K562 (cell line): ENCODE measurements at regions not wholly inside any gene's neighbourhood (a gene's known extent, or its start where the extent isn't known, plus 50 kb on each side); places are given as distances from the start of the nearest gene placed in this dataset.

Source experiments
- ATAC-seq: fragments of 200-7000 bp; cut with Tn5 transposase; 3 replicates; pipeline ENCODE4 v1.9.1; 2020; ENCODE audit warnings: moderate library complexity
- BruUV-seq: library from RNA; stranded (reverse); fragments of 400-500 nt; replicated peaks from 2 replicates; lab custom pipeline; 2021; lab: Mats Ljungman, UMichigan
- CTCF ChIA-PET: fragments of 300-600 bp; formaldehyde crosslinking; extraction: SDS; loops from one replicate; lab custom pipeline; 2021; ENCODE audit warnings: low intra/inter-chr PET ratio; lab: Yijun Ruan, JAX
- POLR2A ChIA-PET: fragments of 300-600, 350-650 bp; sonication (Branson Sonifier 250); formaldehyde crosslinking; extraction: SDS; loops from one replicate; lab custom pipeline; 2021; ENCODE audit warnings: antibody characterized with exemption, inconsistent platforms; lab: Yijun Ruan, JAX
- DNase-seq, 4 experiments: peaks; one replicate each; pipeline versions ENCODE4 v3.0.0 to v3.0.0-alpha.2; 2011 to 2018; ENCODE audit warnings: low spot score in 3 of 4, mixed read lengths in 3 of 4; ENCODE audit errors: extremely low read depth in 1 of 4
- FAIRE-seq: peaks from 2 replicates; lab custom pipeline; 2011; peaks lifted over from hg19 to GRCh38; lab: Jason Lieb, UNC
- H2AFZ ChIP-seq: 2 replicates; pipeline ENCODE4 v1.6.0; 2011; ENCODE audit warnings: low read depth, low read length, control low read depth, inconsistent platforms
- H3K27ac ChIP-seq: fragments of 200-600 bp; 3 replicates; pipeline ENCODE4 v1.8.0; 2011; ENCODE audit warnings: low read depth, mild to moderate bottlenecking, control low read depth, inconsistent platforms, low read length, moderate library complexity, mixed read lengths; ENCODE audit errors: extremely low read depth
- H3K27me3 ChIP-seq, 2 experiments: fragments of 300-600 bp in 1 of 2; 2 replicates in 1 of 2; 3 replicates in 1 of 2; pipeline versions ENCODE4 v1.6.0 to v1.8.0; 2011; ENCODE audit warnings: inconsistent platforms in 2 of 2, low read length in 2 of 2, mild to moderate bottlenecking in 1 of 2, mixed read lengths in 1 of 2, moderate library complexity in 1 of 2; ENCODE audit not compliant: control insufficient read depth in 2 of 2, insufficient read depth in 2 of 2
- H3K36me3 ChIP-seq: fragments of 300-600 bp; 3 replicates; pipeline ENCODE4 v1.8.0; 2011; ENCODE audit warnings: mild to moderate bottlenecking, low read length, inconsistent platforms; ENCODE audit not compliant: control insufficient read depth, insufficient read depth
- H3K4me1 ChIP-seq, 2 experiments: fragments of 200-600 bp in 1 of 2; replicated peaks in 1 of 2; 2 replicates in 1 of 2; 3 replicates in 1 of 2; pipeline versions ENCODE4 v1.5.1 to v1.8.0; 2011; ENCODE audit warnings: inconsistent platforms in 2 of 2, low read length in 2 of 2, mild to moderate bottlenecking in 1 of 2, mixed read lengths in 1 of 2, moderate library complexity in 1 of 2; ENCODE audit not compliant: control insufficient read depth in 2 of 2, insufficient read depth in 2 of 2
- H3K4me2 ChIP-seq: 2 replicates; pipeline ENCODE4 v1.6.1; 2011; ENCODE audit warnings: low read length, control low read depth, inconsistent platforms, mixed read lengths; ENCODE audit not compliant: insufficient read depth
- H3K4me3 ChIP-seq: fragments of 200-600 bp; sonication (generic), shearing (Covaris generic); 2 replicates; pipeline ENCODE4 v1.5.1; 2016; ENCODE audit warnings: control low read depth, inconsistent platforms
- H3K79me2 ChIP-seq: fragments of 200-600 bp; 3 replicates; pipeline ENCODE4 v1.8.0; 2011; ENCODE audit warnings: low read length, inconsistent platforms; ENCODE audit not compliant: control insufficient read depth, insufficient read depth
- H3K9ac ChIP-seq, 2 experiments: 2 replicates each; pipeline versions ENCODE4 v1.6.0 to v1.6.1; 2011; ENCODE audit warnings: low read depth in 2 of 2, low read length in 2 of 2, control low read depth in 1 of 2, inconsistent platforms in 1 of 2, mild to moderate bottlenecking in 1 of 2, mixed read lengths in 1 of 2; ENCODE audit not compliant: insufficient read depth in 1 of 2
- H3K9me1 ChIP-seq: one replicate; pipeline ENCODE4 v1.6.0; 2011; ENCODE audit warnings: inconsistent platforms, mild to moderate bottlenecking, low read length, moderate library complexity; ENCODE audit not compliant: control insufficient read depth, insufficient read depth
- H3K9me3 ChIP-seq: replicated peaks from 2 replicates; pipeline ENCODE4 v1.5.1; 2011; ENCODE audit warnings: low read depth, low read length, inconsistent platforms; ENCODE audit not compliant: control insufficient read depth, insufficient read depth
- H4K20me1 ChIP-seq: replicated peaks from 2 replicates; pipeline ENCODE4 v1.6.1; 2011; ENCODE audit warnings: low read length, inconsistent platforms, mixed read lengths; ENCODE audit not compliant: control insufficient read depth, insufficient read depth
- ARID2 ChIP-seq: fragments of 450-650 bp; IDR thresholded peaks from 2 replicates; pipeline ENCODE4 v1.6.1; 2017; ENCODE audit warnings: antibody characterized with exemption, mild to moderate bottlenecking
- BCL6 ChIP-seq: fragments of 250-450 bp; sonication (Bioruptor Pico); IDR thresholded peaks from 2 replicates; pipeline ENCODE4 v1.4.0; 2020
- BCOR ChIP-seq: fragments of 450-650 bp; IDR thresholded peaks from 2 replicates; pipeline ENCODE4 v1.6.1; 2016
- CSDE1 ChIP-seq, 2 experiments: fragments of 450-650 bp; IDR thresholded peaks; 2 replicates each; pipeline ENCODE4 v1.6.1; 2016; ENCODE audit warnings: mild to moderate bottlenecking in 1 of 2
- EP300 ChIP-seq: IDR thresholded peaks from 2 replicates; pipeline ENCODE4 v1.6.1; 2012; ENCODE audit warnings: low read length, improper control_type of control experiment
- GATA2 ChIP-seq: sonication (generic); formaldehyde crosslinking; IDR thresholded peaks from 2 replicates; pipeline ENCODE4 v1.4.0; 2020; ENCODE audit warnings: mild to moderate bottlenecking, missing genetic modification reagents
- HDAC8 ChIP-seq: fragments of 450-650 bp; IDR thresholded peaks from 2 replicates; pipeline ENCODE4 v1.6.1; 2016; ENCODE audit warnings: mild to moderate bottlenecking, missing genetic modification characterization, moderate library complexity, missing compliant biosample characterization
- HNRNPL ChIP-seq: fragments of 200-400 bp; formaldehyde crosslinking; IDR thresholded peaks from 2 replicates; pipeline ENCODE4 v1.6.1; 2017; ENCODE audit warnings: low read depth, mild to moderate bottlenecking, low read length
- MEF2D ChIP-seq: conservative IDR thresholded peaks from 2 replicates; pipeline ENCODE4 v1.6.1; 2016; ENCODE audit warnings: low read depth, missing genetic modification characterization, missing compliant biosample characterization
- NBN ChIP-seq: fragments of 450-650 bp; IDR thresholded peaks from 2 replicates; pipeline ENCODE4 v1.6.1; 2016; ENCODE audit warnings: low read depth, mild to moderate bottlenecking
- NONO ChIP-seq, 2 experiments: fragments of 200-400 bp in 1 of 2; fragments of 450-650 bp in 1 of 2; formaldehyde crosslinking in 1 of 2; IDR thresholded peaks; 2 replicates each; pipeline ENCODE4 v1.6.1; 2017; ENCODE audit warnings: low read depth in 2 of 2, mild to moderate bottlenecking in 2 of 2, moderate library complexity in 2 of 2, low read length in 1 of 2
- RBM22 ChIP-seq: fragments of 200-400 bp; formaldehyde crosslinking; IDR thresholded peaks from 2 replicates; pipeline ENCODE4 v1.6.1; 2018; ENCODE audit warnings: low read length, low read depth; ENCODE audit not compliant: poor library complexity, severe bottlenecking
- SIN3B ChIP-seq: fragments of 450-650 bp; IDR thresholded peaks from 2 replicates; pipeline ENCODE4 v1.6.1; 2017; ENCODE audit warnings: low read depth, mild to moderate bottlenecking, moderate library complexity
- TBP ChIP-seq: optimal IDR thresholded peaks from 2 replicates; pipeline ENCODE3; 2011; ENCODE audit warnings: low read depth, low read length, improper control_type of control experiment
- TOE1 ChIP-seq, 2 experiments: fragments of 450-650 bp in 1 of 2; sonication (generic) in 1 of 2; formaldehyde crosslinking in 1 of 2; IDR thresholded peaks; 2 replicates each; pipeline versions ENCODE4 v1.7.1 to v1.8.0; 2016 to 2022; ENCODE audit warnings: borderline replicate concordance in 2 of 2, mild to moderate bottlenecking in 2 of 2, antibody characterized with exemption in 1 of 2, inconsistent platforms in 1 of 2, low read depth in 1 of 2, missing genetic modification reagents in 1 of 2, moderate library complexity in 1 of 2
- ZFP36 ChIP-seq: fragments of 150-350 bp; IDR thresholded peaks from 2 replicates; pipeline ENCODE4 v1.6.1; 2018; ENCODE audit warnings: low read length, low read depth; ENCODE audit not compliant: partially characterized antibody
- ZNF197 ChIP-seq: fragments of 200-800 bp; sonication (Bioruptor generic); IDR thresholded peaks from 2 replicates; pipeline ENCODE4 v1.6.1; 2016; ENCODE audit warnings: low read depth, missing genetic modification characterization, missing compliant biosample characterization
- ZNF316 ChIP-seq: fragments of 450-650 bp; IDR thresholded peaks from 2 replicates; pipeline ENCODE4 v1.6.1; 2016
- ZNF444 ChIP-seq: fragments of 250-450 bp; sonication (Bioruptor Pico); IDR thresholded peaks from 2 replicates; pipeline ENCODE4 v1.4.0; 2020; ENCODE audit warnings: mild to moderate bottlenecking, moderate library complexity
- WGBS: fragments of 100-300 bp; shearing (Covaris generic); methylation state at CpG from one replicate; pipeline ENCODE4 v1.1.6; 2016; ENCODE audit warnings: low coverage, mixed read lengths; ENCODE audit not compliant: insufficient coverage; ENCODE audit errors: missing lambda C conversion rate; 5-methylcytosine and 5-hydroxymethylcytosine counted together
- in situ Hi-C: fragments of 300-500 bp; cut with MboI; formaldehyde crosslinking; loops from 4 replicates; pipeline ENCODE4 v1.15.0; 2018; ENCODE audit warnings: inconsistent platforms, mixed read lengths
- intact Hi-C: fragments of 100-400 bp; cut with micrococcal nuclease; formaldehyde crosslinking; loops from 2 replicates; pipeline ENCODE4 v1.14.2; 2022

- CTCF ChIA-PET, result no interaction called here
- no peak overlapping the region for H2AFZ ChIP-seq
Measured at GRCh38 chr22:49548356-49549202, 279.1 kb downstream of the BRD1 start.

GRCh38 chr22:49547751-49548239 lies 279.9 kb downstream of the BRD1 start:
- DNase-seq, result no peak
- in situ Hi-C loops, result no loop called here
- intact Hi-C loops, result no loop called here
- Histone ChIP-seq H3K9me3 (no peaks in the 10 kb centered on the region), H3K27me3 (no peaks in the 10 kb centered on the region), H3K36me3 (peaks cover 9% of the 10 kb centered on the region; the same call in 1 of the 3 replicates), H4K20me1 (peaks cover 20% of the 10 kb centered on the region), H2AFZ (no peak overlapping the region), H3K9ac (no peak overlapping the region), H3K4me3 (no peak overlapping the region), H3K4me1 (peaks cover 0 to 8% of the 10 kb centered on the region in 2 experiments; a peak in 2 of 5 replicates), H3K9me1 (no peaks in the 10 kb centered on the region), H3K79me2 (peaks cover 16% of the 10 kb centered on the region; the same call in 2 of the 3 replicates), H3K27ac (no peak overlapping the region), H3K4me2 (no peak overlapping the region)
- ChIA-PET POLR2A (no interaction called here), CTCF (no interaction called here)
- ATAC-seq, result no peak
- 98% methylated on average over 6 of the region's 16 CpGs for WGBS
- TF ChIP-seq ZNF444, result no peak
- no peak for TF ChIP-seq MEF2D (tag)
- TF ChIP-seq HNRNPL, result no peak
- TF ChIP-seq TBP, result no peak
- TF ChIP-seq RBM22, result no peak
- no peak for TF ChIP-seq NBN
- no peak for TF ChIP-seq GATA2 (CRISPR knock-in tag)
- no peak for TF ChIP-seq SIN3B
- no peak for FAIRE-seq
- BruUV-seq, result no TSS peak

More at GRCh38 chr22:49548356-49549202, 279.1 kb downstream of the BRD1 start:
- no peak overlapping the region for H3K4me3 ChIP-seq
- TF ChIP-seq ARID2 (no peak), NONO (IDR thresholded peaks at IDR 0.05; ENCODE audit: low read depth in 2 of 2, low read length in 1 of 2) (no peak), ZNF316 (no peak), HDAC8 (no peak), BCL6 (no peak), ZFP36 (no peak), ZNF197 (CRISPR knock-in tag) (no peak), EP300 (no peak), BCOR (no peak), CSDE1 (IDR thresholded peaks at IDR 0.05) (no peak), TOE1 (IDR thresholded peaks at IDR 0.05; ENCODE audit: borderline replicate concordance) (no peak), TOE1 (CRISPR knock-in tag; IDR thresholded peaks at IDR 0.05; ENCODE audit: borderline replicate concordance, low read depth) (no peak)
- H3K9ac ChIP-seq, result no peak overlapping the region
- no TSS peak for BruUV-seq
- peaks cover 5% of the 10 kb centered on the region; the same call in 1 of the 3 replicates for H3K36me3 ChIP-seq
- no peaks in the 10 kb centered on the region for H3K9me1 ChIP-seq
- no peaks in the 10 kb centered on the region for H3K9me3 ChIP-seq
- in situ Hi-C loops, result no loop called here
- FAIRE-seq (no peak), ATAC-seq (no peak), DNase-seq (no peak)
- H3K79me2 ChIP-seq, result peaks cover 17% of the 10 kb centered on the region
- H3K4me2 ChIP-seq, result no peak overlapping the region
- no peaks in the 10 kb centered on the region for H3K27me3 ChIP-seq
- H3K27ac ChIP-seq, result no peak overlapping the region
- H4K20me1 ChIP-seq, result peaks cover 20% of the 10 kb centered on the region
- WGBS, result 89% methylated on average over 8 of the region's 17 CpGs
- intact Hi-C loops, result no loop called here
- POLR2A ChIA-PET, result no interaction called here
- H3K4me1 ChIP-seq, result peaks cover 0 to 8% of the 10 kb centered on the region in 2 experiments; a peak in 2 of 5 replicates
